ENCODE measurements at regions not wholly inside any gene's neighbourhood (a gene's known extent, or its start where the extent isn't known, plus 50 kb on each side); places are given as distances from the start of the nearest gene placed in this dataset.

DNA sequence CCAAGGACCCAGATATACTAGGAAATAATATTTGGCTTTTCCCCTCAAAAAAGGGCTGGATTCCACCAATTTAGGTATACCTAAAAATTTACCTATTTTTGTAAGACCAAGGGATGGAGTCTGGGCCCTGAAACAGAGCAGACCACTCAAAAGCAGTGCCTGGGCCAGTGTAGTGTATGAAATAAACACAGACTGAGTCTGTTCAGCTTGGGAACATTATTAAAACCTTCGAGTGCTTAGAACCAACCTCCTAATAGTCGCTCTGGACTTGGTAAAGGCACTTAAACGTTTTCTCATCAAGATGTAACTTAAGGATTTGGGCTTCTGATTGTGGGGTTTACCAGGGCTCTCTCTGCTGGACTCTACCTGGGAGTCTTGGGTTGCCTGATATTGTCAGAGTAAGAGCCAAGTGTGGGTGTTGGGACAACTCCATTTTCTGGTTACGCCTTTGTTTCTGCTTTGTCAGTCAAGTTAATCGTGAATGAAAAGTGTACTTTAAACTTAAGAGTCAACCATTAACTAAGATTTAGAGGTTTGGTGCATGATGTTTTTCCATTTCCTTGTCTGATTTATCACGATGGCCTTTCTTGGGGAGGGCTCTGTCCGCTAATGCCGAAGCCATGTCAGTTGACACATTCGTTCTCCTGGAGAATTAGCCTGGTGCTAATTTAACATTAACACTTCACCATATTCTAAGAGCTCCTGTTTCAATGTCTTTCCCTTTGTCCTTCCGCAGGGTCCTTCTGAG is 221.0 kb upstream of the TPM1 start:
- no peak for DNase-seq

- no peak for DNase-seq
Observed at GRCh38 chr15:62822228-62822627, 220.3 kb upstream of the TPM1 start.

DNA sequence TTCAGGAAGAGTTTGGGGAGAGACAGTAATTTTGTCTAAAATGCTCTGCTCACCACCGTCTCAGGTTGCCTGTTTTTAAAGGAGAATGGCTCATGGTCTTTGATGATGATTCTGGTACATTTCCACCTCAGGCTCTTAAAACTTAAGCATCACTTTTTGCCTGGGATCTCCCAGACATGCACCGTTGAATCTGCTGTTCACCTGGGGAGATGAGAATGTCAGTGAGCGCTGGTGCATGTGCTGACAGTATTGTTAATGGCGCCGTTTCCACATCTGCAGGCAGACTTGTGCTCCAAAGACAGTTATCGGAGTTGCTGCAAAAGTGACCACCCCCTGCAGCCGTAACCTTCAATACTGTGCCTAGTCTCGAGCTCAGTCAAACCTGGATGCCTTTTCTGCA is 219.0 kb upstream of the TPM1 start:
- DNase-seq: no peak

DNA sequence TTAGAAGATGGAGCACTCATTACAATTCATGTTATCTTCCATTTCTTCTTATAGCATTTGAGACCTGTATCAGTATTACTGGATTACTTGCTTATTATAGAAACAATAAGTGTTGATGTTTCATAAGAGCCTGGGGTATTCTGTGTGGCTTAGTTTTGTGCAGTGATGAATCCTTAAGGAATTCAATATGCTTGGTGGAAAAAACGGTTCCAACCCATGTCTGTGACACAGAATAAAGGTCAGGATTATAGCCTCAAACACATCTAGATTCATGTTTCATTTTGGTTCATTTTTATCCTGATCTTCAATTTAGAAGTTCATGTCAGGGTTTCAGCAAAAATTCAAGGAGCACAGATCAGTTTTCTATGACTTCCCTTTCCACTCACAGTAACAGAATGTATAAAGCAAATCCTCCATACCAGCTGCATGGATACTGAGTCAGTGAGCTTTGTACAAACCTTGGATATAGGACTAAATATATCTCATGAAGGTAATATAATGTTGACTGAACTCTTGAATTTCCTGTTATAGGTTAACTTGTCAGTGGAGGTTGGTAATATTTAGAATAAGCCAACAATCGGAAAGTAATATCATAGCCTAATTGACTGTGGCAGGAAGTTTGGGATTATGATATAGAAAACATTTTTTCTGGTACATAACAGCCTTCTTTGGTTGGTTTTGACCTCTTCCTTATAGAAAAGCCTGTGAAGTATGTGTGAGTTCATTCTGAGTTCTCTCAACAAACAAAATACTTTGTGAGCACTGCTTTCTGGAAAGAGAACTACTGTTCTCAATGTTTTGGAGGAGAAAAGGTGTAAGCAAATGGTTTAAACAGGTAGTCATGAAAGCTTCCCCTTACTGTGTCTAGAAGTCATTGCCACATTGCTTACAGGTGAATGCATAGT is 218.2 kb upstream of the TPM1 start:
- DNase-seq: no peak

DNA sequence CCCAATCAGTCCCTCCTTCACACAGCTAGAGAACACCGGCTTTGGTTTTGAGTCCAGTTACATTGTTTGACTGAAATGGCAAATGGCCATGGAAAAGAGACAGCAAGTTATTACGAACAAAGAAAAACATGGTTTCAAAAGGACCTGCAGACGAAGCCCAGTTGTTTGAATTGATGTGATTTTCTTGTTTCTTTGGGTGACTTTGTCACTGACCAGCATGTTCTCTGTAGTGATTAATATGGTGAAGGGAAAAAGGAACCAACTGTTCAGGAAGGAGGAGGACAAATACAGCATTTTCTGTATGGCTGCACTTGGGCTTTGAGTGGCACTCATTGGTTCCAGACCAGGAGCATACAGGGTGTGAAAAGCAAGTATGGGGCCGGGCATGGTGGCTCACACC is 217.4 kb upstream of the TPM1 start:
- DNase-seq: no peak

DNA sequence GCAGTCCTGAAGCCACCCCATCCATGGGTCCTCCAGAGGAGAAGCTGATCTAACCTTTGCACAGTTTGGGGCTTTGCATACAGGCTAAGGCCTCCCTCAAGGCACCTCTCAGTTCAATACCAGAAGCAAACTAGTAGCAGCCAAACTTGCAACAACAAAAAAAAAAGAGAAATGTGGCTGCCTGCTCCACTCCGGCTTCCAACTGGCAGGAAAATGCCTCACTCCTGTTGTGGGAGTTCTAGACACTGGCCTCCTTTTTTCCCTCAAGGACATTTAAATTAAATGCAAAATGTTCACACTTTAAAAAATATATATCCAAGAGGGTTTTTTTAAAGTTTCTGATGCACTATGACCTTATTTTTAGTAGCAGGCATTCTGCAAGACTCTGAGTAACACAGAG is 216.0 kb upstream of the TPM1 start:
- DNase-seq: no peak

- DNase-seq: no peak
Observed at GRCh38 chr15:62828364-62828763, 214.2 kb upstream of the TPM1 start.

GRCh38 chr15:62832231-62832630 is 210.3 kb upstream of the TPM1 start:
- DNase-seq: no peak

- no peak for DNase-seq
Observed at GRCh38 chr15:62833646-62834045, 208.9 kb upstream of the TPM1 start.

DNA sequence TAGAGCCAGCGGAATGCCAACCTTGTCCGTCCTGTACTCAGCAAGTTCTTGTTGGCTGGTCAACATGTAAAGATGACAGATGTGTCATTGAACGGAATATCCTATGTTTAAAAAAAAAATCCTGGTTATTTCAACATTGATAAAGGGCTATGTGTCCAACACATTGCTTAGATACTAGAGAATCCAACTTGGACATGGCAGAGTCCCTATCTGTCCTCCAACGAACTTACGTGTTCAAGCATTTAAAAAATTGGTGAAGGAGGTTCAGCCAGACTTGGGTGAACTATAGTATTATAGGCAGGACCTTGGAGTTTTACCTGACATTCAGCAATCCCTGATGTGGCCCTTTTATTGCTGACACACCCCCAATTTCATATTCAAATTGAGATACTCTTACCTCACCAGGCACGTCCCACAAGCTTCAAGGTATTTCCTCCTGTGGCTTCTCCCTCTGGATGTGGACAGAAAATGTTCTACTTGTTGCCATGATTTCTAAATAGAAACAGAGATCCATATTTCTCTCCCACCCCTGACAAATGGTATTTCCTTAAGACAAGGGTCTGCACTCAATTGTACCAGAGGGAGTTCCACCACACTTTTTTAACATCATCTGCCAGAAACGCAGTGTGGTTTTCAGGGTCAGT is 207.7 kb upstream of the TPM1 start:
- DNase-seq: no peak

GRCh38 chr15:62835351-62835750 is 207.2 kb upstream of the TPM1 start:
- DNase-seq: no peak

DNA sequence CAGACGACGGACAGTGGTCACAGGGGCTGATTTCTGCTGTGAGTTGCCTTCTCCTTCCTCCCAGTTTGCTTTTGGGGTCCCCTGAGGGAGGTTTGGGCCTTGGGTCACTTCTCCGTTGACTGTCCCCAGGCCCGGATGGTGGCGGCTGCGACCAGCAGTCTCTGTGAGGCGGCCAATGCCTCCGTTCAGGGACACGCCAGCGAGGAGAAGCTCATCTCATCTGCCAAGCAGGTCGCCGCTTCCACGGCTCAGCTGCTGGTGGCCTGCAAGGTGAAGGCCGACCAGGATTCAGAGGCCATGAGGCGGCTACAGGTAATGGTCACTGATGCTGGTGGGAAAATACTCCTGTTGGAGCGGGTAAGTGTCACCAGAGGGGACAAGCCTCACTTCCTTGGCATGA is 206.8 kb upstream of the TPM1 start:
- no peak for DNase-seq

GRCh38 chr15:62840526-62841268 is 201.8 kb upstream of the TPM1 start:
- DNase-seq: no peak

DNA sequence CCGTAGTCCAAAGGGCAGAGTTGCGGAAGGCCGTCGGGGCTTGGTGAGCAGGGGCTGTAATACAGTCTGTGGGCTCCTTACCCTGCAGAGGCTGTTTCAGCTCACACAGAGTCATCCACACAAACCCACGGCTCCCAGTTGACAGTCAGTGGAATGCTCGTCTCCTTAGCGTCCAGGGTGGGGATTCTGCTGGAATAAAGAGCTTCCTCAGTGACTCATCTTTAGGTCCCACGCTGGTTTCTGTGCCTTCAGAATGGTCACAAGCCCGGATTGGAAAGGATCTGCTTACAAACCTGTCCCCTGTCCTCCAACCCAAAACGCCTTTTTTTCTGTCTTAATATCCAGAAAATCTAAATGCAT is 201.3 kb upstream of the TPM1 start:
- DNase-seq: no peak

DNA sequence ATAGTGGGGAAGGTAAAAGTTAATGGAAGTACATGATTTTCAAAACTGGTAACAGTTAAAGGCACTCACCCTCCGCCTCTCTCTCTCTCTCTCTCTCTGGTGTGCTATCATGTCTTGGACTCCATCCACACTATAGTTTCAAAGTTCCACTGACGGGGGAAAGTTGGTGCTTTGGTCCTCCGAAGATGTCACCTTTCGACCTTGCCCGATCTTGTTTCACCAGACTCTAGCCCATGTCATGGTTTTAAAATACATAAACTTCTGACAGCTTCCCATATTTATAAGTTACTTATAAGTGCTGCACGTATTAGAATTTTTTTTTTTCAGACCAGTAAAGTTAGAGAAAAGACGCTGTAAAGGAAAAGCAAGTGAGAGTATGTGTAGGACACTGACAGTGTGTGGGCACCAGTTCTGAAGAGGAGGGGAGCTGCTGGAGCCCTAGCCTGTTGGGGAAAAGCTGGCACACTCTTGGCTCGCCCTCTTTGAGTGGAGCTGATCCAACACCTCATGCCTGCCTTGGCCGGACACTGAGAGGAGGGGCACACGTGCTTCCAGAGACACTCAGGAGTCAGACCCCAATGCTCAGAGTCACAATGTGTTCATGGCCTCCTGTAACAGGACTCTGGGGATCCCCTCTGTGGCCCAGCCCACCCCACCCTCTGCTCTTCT is 200.5 kb upstream of the TPM1 start:
- DNase-seq: no peak

DNA sequence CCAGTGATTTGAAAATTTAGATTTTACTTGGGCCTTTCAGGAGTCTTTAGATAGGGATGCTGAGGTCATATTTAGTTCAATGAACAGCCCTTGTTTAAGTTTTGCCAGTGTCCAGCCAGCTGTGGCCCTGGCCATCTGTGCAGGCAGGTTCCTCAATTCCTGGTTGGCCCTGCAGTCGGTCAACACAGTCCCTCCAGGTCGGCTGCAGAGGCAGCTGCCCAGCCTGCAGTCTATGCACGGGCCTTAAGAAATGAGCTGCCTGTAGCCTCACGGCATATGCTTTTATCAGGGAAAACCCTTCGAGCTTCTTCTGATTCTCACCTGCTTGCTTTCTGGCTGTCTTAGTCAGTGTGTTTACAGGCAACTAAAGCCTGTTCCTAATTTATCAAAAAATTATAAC is 199.2 kb upstream of the TPM1 start:
- DNase-seq: no peak

GRCh38 chr15:62844564-62845240 is 197.8 kb upstream of the TPM1 start:
- no peak for DNase-seq

DNA sequence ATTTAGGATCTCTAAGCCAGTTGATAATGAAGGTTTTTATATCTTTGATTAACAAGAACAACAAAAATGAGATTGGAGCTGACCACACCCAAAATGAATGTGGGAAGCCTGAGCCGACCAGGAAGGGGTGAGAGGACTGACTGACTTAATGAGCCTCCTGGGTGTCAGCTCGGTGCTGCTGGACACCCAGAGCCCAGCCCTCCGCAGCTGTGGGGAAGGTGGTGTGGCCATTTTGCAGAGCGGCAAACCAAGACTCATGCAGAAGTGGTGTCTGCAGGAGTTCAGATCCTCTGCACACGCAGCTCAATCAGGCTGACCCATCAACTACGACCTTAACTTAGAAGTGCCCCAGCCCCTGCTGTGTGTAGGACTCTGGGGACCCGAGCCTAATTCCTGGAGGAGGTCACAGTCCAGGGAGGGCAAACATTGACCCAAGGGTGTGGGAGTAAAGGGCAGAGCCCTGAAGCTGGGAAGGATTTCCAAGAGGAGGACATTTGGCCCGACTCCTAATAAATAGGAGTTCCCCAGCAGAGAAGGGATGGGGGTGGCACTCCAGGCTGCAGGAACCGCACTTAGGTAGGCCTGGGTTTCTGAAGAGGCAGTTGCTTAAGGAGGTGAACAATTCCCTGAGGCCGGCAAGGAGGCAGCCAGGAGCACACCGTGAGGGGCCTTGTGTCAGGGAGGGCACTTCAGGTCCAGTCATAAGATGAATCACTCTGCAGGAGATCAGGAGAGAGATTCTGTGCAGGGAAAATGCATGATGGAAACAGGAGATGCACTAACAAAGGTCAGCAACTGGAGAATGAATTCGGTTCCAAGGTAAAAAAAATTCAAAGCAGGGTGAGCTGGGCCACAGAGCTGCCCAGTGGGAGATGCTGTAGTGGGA is 197.1 kb upstream of the TPM1 start:
- no peak for DNase-seq

DNA sequence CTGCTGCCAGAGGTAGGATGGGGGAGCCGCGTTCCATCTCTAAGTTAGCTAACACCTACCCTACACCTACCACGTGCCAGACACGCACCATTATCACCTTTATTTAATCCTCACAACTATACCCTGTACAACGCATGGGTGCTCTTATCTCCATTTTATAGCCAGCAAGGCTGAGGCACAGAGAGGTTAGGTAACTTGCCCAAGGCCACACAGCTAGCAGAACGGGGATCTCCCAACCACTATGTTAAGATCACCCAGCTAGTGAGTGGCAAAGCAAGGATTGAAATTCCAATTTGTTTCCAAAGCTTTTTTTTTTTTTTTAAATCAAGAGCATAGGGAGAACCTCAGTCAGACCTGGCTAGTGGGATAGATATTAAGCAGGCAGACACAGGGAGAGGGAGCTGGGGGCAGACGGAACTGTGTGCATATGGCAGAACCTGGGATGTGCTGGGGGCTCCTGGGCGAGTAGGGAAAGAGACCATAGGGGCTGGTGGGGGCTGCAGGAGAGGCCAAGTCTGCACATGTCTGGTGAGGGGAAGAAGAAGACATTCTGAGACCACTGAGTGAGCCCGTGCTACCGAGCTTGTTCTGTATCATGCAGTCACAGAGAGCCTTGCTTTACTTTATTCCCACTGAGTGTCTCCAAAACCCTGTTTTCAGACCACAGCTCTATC is 196.3 kb upstream of the TPM1 start:
- DNase-seq: no peak

DNA sequence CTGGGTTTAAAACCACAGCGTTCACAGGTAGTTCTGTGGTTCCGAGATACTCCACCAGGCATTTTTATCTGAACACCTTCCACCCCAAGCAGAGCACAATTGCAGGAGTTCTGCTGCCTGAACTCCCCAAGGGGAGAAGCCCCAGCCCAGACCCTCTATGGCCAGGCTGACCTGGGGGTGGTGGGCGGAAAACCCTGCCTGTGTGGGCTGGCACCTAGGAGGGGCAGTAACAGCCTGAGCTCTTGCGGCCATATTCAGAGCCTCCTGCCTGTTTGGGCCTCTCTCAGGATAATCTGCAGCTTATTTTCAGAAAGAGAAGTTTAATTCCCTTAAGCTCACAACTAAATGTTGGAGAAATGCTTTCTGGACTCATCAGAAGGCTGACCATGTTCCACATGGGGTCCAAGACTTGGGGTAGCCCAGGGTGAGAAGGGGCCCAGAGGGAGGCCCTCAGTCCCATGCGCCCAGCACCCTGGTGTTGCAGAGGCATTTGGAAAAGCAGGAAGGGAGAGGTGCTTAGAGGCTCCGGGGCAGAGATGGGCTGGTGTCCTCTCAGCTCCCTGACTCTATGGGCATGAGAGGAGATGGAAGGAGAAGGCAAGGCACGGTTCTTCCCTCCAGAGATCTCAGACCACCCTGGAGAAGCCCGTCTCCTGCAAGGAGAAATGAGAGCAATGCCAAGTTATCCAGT is 195.6 kb upstream of the TPM1 start:
- DNase-seq: no peak

Data from CD4-positive, alpha-beta T cell treated with Interleukin-6 for 4 hours (primary cell).